Osteocyte (in vitro differentiated cells): ENCODE measurements at regions not wholly inside any gene's neighbourhood (a gene's known extent, or its start where the extent isn't known, plus 50 kb on each side); places are given as distances from the start of the nearest gene placed in this dataset.

Experiments
- DNase-seq: peaks from one replicate; pipeline ENCODE4 v3.0.0; 2021; ENCODE audit warnings: mixed read lengths; ENCODE audit not compliant: unreplicated experiment; ENCODE audit errors: extremely low spot score
- H3K27ac Mint-ChIP-seq: one replicate; pipeline ENCODE4 v1.8.0; 2021; ENCODE audit warnings: mild to moderate bottlenecking, mixed read lengths; ENCODE audit not compliant: unreplicated experiment
- H3K27me3 Mint-ChIP-seq: one replicate; pipeline ENCODE4 v1.8.0; 2021; ENCODE audit warnings: mixed read lengths; ENCODE audit not compliant: unreplicated experiment
- H3K36me3 Mint-ChIP-seq: one replicate; pipeline ENCODE4 v1.8.0; 2021; ENCODE audit warnings: mixed read lengths; ENCODE audit not compliant: unreplicated experiment
- H3K4me1 Mint-ChIP-seq: one replicate; pipeline ENCODE4 v1.8.0; 2021; ENCODE audit warnings: mixed read lengths; ENCODE audit not compliant: unreplicated experiment
- H3K4me3 Mint-ChIP-seq: one replicate; pipeline ENCODE4 v1.8.0; 2021; ENCODE audit warnings: mild to moderate bottlenecking, moderate library complexity, mixed read lengths; ENCODE audit not compliant: unreplicated experiment
- H3K9me3 Mint-ChIP-seq: one replicate; pipeline ENCODE4 v1.8.0; 2021; ENCODE audit warnings: mixed read lengths; ENCODE audit not compliant: unreplicated experiment
- CTCF ChIP-seq: fragments of 200-600 bp; sonication (generic); IDR thresholded peaks from 2 replicates; pipeline ENCODE4 v1.5.0; 2021; ENCODE audit warnings: antibody characterized with exemption, mild to moderate bottlenecking, moderate library complexity

GRCh38 chr7:112996331-112996871, 90.2 kb downstream of the GPR85 start:
- Mint-ChIP-seq H3K4me1 (peaks cover 4% of the 10 kb centered on the region), H3K36me3 (no peaks in the 10 kb centered on the region), H3K4me3 (no peak overlapping the region), H3K9me3 (no peaks in the 10 kb centered on the region), H3K27ac (no peak overlapping the region), H3K27me3 (no peaks in the 10 kb centered on the region)
- no peak for TF ChIP-seq CTCF
- DNase-seq = no peak

GRCh38 chr7:112995059-112995824, 91.4 kb downstream of the GPR85 start:
- TF ChIP-seq CTCF = no peak
- Mint-ChIP-seq H3K27ac (no peak overlapping the region), H3K27me3 (no peaks in the 10 kb centered on the region), H3K4me3 (no peak overlapping the region), H3K9me3 (no peaks in the 10 kb centered on the region), H3K4me1 (peaks cover 6% of the 10 kb centered on the region), H3K36me3 (no peaks in the 10 kb centered on the region)
- DNase-seq = no peak

GRCh38 chr7:112994656-112995055, 92.0 kb downstream of the GPR85 start:
- Mint-ChIP-seq H3K4me1 (peaks cover 6% of the 10 kb centered on the region), H3K27me3 (no peaks in the 10 kb centered on the region), H3K9me3 (no peaks in the 10 kb centered on the region), H3K36me3 (no peaks in the 10 kb centered on the region), H3K27ac (no peak overlapping the region), H3K4me3 (no peak overlapping the region)
- DNase-seq = no peak
- no peak for TF ChIP-seq CTCF

- DNase-seq = no peak
- no peak overlapping the region for H3K27ac Mint-ChIP-seq
- no peaks in the 10 kb centered on the region for H3K9me3 Mint-ChIP-seq
- no peaks in the 10 kb centered on the region for H3K27me3 Mint-ChIP-seq
- no peak overlapping the region for H3K4me3 Mint-ChIP-seq
- H3K4me1 Mint-ChIP-seq = peaks cover 19% of the 10 kb centered on the region
- no peak for TF ChIP-seq CTCF
- H3K36me3 Mint-ChIP-seq = no peaks in the 10 kb centered on the region
Measured at GRCh38 chr7:112990624-112991023, 96.0 kb downstream of the GPR85 start.

GRCh38 chr7:112989531-112989930, 97.1 kb downstream of the GPR85 start:
- H3K27ac Mint-ChIP-seq = no peak overlapping the region

More at GRCh38 chr7:112989531-112989930, 97.1 kb downstream of the GPR85 start:
- Mint-ChIP-seq H3K4me1 (peaks cover 18% of the 10 kb centered on the region), H3K4me3 (no peak overlapping the region), H3K36me3 (no peaks in the 10 kb centered on the region), H3K27me3 (no peaks in the 10 kb centered on the region), H3K9me3 (no peaks in the 10 kb centered on the region)
- TF ChIP-seq CTCF = no peak
- no peak for DNase-seq
